ENCODE measurements at regions not wholly inside any gene's neighbourhood (a gene's known extent, or its start where the extent isn't known, plus 50 kb on each side); places are given as distances from the start of the nearest gene placed in this dataset.

DNA sequence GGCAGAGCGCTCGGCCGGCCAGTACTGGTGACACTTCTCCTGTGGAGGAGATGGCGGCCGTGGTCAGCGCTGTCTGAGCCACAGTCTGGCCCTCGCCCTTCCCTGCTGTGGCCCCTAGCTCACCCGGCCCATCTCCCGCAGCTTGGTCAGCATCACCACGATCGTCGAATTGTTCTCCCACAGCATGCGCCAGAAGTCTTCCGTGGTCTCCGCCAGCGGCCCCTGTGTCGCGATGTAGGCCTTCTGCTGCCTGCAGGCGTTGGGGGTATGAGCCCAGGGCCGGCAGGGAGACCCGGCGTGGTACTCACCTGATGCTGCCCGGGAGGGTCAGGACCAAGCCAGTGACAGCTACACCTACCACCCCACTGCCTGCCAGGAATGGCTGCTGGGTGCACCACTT, 130.1 kb downstream of the PTPRS start:
- H3K4me3 ChIP-seq (ENCODE audit: low read depth, low read length): no peak overlapping the region
- no peak for TF ChIP-seq CTCF (IDR thresholded peaks at IDR 0.05; ENCODE audit: low read depth, low read length)

DNA sequence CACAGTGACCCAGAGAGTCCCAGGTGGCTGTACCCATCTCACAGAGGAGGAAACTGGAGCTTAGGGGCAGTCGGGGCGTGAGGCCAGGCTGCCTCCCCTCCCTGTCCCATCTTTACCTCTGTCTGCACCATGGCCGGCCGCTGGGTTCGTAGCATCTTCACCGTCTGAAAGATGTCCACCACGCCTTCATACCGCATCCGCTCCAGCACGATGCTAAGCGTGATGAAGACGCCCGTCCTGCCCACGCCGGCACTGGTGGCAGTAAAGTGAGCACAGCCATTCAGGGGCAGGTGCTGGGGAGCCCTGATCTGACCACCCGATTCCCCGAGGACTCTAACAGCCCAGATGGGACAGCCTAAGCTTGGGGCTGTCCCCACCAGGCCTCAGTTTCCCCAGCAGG, 132.8 kb downstream of the PTPRS start:
- no peak for TF ChIP-seq CTCF (IDR thresholded peaks at IDR 0.05; ENCODE audit: low read depth, low read length)

GRCh38 chr19:5206751-5207075, 133.9 kb downstream of the PTPRS start:
- no peak for TF ChIP-seq CTCF (IDR thresholded peaks at IDR 0.05; ENCODE audit: low read depth, low read length)
- no peak overlapping the region for H3K4me3 ChIP-seq (ENCODE audit: low read depth, low read length)

More for the DNA sequence above, 132.8 kb downstream of the PTPRS start:
- no peak overlapping the region for H3K4me3 ChIP-seq (ENCODE audit: low read depth, low read length)

DNA sequence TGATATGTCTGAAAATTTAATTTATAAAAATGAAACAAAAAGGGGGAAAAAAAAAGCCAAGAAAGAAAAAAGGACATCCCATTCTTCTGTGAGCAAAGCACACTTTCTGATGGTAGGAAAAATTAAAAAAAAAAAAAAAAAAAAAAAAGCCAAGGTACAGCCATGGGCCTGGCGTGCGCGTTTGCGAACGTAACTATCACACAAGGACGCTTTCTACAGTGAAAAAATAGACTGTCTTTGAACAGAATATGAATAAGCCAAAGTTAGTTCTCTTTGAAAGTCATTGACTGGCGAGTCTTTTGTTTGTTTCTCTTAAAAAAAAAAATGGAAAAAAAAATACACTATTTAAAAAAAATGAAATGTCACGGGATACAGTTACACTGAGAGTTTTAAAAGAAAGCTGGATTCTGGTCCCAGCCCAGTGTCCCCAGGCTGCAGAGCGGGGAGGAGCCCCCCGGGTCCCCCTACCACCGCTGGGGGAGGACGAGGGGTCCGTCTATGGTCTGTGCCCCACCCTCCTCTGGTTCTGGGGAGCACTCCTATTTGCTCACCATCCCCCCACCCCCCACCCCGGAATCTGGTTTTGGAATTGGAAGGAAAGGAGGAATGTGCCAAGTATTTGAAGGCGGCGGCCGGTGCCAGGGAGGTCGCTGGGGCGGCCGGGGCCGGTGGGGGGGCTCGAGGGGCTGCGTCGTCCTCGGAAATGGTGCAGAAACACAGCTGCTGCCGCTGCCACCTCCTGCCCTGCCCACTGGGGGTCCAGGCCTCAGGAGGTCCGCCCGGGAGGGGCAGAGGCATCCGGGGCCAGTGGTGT, 134.5 kb downstream of the PTPRS start:
- H3K4me3 ChIP-seq (ENCODE audit: low read depth, low read length): no peak overlapping the region
- no peak for TF ChIP-seq CTCF (IDR thresholded peaks at IDR 0.05; ENCODE audit: low read depth, low read length)

- TF ChIP-seq CTCF (IDR thresholded peaks at IDR 0.05; ENCODE audit: low read depth, low read length): no peak
- H3K4me3 ChIP-seq (ENCODE audit: low read depth, low read length): no peak overlapping the region
Measured at GRCh38 chr19:5205381-5205780, 135.2 kb downstream of the PTPRS start.

DNA sequence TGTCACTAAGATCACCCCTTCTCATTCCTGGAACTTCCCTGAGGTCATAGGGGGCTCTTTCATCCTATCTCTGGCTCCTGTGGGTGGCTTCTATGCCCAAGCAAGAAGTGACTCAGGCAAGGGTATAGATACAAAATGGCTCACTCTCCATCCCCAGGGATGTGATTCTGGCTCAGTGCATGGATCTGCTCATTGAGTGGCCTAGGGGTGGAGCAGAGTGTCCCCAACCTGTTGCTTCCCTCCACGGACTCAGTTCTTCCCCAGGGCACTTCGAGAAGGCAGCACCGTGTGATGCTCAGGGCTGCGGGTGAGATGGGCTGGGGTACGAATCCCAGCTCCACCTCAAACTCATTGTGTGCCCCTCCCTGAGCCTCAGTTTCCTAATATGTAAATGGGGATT, 136.4 kb downstream of the PTPRS start:
- H3K4me3 ChIP-seq (ENCODE audit: low read depth, low read length): no peak overlapping the region
- no peak for TF ChIP-seq CTCF (IDR thresholded peaks at IDR 0.05; ENCODE audit: low read depth, low read length)
